Endodermal cell (in vitro differentiated cells): ENCODE measurements at regions not wholly inside any gene's neighbourhood (a gene's known extent, or its start where the extent isn't known, plus 50 kb on each side); places are given as distances from the start of the nearest gene placed in this dataset.

Experiments used
- DNase-seq: peaks from one replicate; pipeline ENCODE4 v3.0.0-alpha.2; 2017
- H3K27ac ChIP-seq: 2 replicates; pipeline ENCODE4 v1.5.1; 2013; ENCODE audit warnings: mild to moderate bottlenecking, low read depth, low read length, moderate library complexity
- H3K27me3 ChIP-seq: 2 replicates; pipeline ENCODE4 v1.6.1; 2013; ENCODE audit warnings: mild to moderate bottlenecking, low read length, moderate library complexity; ENCODE audit not compliant: insufficient read depth, control insufficient read depth, poor library complexity, severe bottlenecking
- H3K36me3 ChIP-seq: 2 replicates; pipeline ENCODE4 v1.7.0; 2013; ENCODE audit warnings: mild to moderate bottlenecking, low read length, moderate library complexity; ENCODE audit not compliant: control insufficient read depth, insufficient read depth
- H3K4me1 ChIP-seq: one replicate; pipeline ENCODE4 v1.7.0; 2013; ENCODE audit warnings: low read length; ENCODE audit not compliant: control insufficient read depth, insufficient read depth
- H3K4me3 ChIP-seq: 2 replicates; pipeline ENCODE4 v1.5.1; 2013; ENCODE audit warnings: mild to moderate bottlenecking, low read length, moderate library complexity
- H3K9ac ChIP-seq: 2 replicates; pipeline ENCODE4 v1.6.1; 2013; ENCODE audit warnings: mild to moderate bottlenecking, low read length, moderate library complexity; ENCODE audit not compliant: poor library complexity, severe bottlenecking; ENCODE audit errors: extremely low read depth
- H3K9me3 ChIP-seq: 2 replicates; pipeline ENCODE4 v1.6.1; 2013; ENCODE audit warnings: mild to moderate bottlenecking, low read length, moderate library complexity; ENCODE audit not compliant: control insufficient read depth
- H3K27ac Mint-ChIP-seq: 2 replicates; pipeline ENCODE4 v1.8.0; 2020; ENCODE audit warnings: mixed read lengths
- H3K27me3 Mint-ChIP-seq: 2 replicates; pipeline ENCODE4 v1.8.0; 2021; ENCODE audit warnings: mild to moderate bottlenecking, mixed read lengths; ENCODE audit not compliant: insufficient read depth
- H3K36me3 Mint-ChIP-seq: 2 replicates; pipeline ENCODE4 v1.8.0; 2020; ENCODE audit warnings: low read depth, mixed read lengths
- H3K4me1 Mint-ChIP-seq: 2 replicates; pipeline ENCODE4 v1.8.0; 2020; ENCODE audit warnings: mixed read lengths
- H3K4me3 Mint-ChIP-seq: 2 replicates; pipeline ENCODE4 v1.8.0; 2020; ENCODE audit warnings: mild to moderate bottlenecking, moderate library complexity, mixed read lengths
- H3K9me3 Mint-ChIP-seq: 2 replicates; pipeline ENCODE4 v1.8.0; 2020; ENCODE audit warnings: mild to moderate bottlenecking, mixed read lengths
- CTCF ChIP-seq: fragments of 200-600 bp; sonication (generic); conservative IDR thresholded peaks from 2 replicates; pipeline ENCODE4 v1.5.0; 2021; ENCODE audit warnings: antibody characterized with exemption, mild to moderate bottlenecking
- WGBS, 2 experiments: methylation state at CpG; one replicate each; pipeline versions ENCODE4 v1.1.5 to v1.1.7; 2013; ENCODE audit warnings: missing lambda C conversion rate in 2 of 2, mixed read lengths in 1 of 2; ENCODE audit not compliant: insufficient coverage in 1 of 2, insufficient read length in 1 of 2; 5-methylcytosine and 5-hydroxymethylcytosine counted together

DNA sequence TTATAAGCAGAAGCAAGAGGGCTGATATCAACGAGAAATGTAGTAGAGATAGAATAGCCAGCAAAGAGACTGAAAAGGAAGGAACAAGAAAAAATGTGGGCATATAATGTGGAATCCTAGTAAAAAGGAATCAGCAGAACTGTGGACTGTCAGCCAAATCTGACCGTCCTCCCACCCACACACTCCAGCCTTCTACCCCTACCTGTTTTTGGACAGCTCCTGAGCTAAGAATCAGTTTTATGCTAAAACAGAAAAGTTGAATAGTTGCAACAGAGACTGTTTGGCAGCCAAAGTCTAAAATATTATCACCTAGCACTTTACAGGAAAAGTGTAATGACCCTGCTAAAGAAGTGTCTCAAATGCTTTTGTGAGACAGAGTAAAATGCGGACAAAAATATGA, 533.3 kb upstream of the CXADR start:
- Mint-ChIP-seq H3K27me3 (no peaks in the 10 kb centered on the region), H3K9me3 (no peaks in the 10 kb centered on the region), H3K27ac (no peak overlapping the region), H3K4me3 (no peak overlapping the region), H3K4me1 (peaks cover 6% of the 10 kb centered on the region), H3K36me3 (no peaks in the 10 kb centered on the region)
- H3K9ac ChIP-seq: no peak overlapping the region
- no peak overlapping the region for H3K27ac ChIP-seq
- H3K9me3 ChIP-seq: no peaks in the 10 kb centered on the region
- no peak for TF ChIP-seq CTCF
- 92 to 100% methylated on average over 2 to 3 of the region's 3 CpGs for WGBS, 2 experiments
- no peak overlapping the region for H3K4me3 ChIP-seq
- no peaks in the 10 kb centered on the region for H3K36me3 ChIP-seq
- H3K27me3 ChIP-seq: no peaks in the 10 kb centered on the region
- peaks cover 4% of the 10 kb centered on the region for H3K4me1 ChIP-seq
- no peak for DNase-seq

DNA sequence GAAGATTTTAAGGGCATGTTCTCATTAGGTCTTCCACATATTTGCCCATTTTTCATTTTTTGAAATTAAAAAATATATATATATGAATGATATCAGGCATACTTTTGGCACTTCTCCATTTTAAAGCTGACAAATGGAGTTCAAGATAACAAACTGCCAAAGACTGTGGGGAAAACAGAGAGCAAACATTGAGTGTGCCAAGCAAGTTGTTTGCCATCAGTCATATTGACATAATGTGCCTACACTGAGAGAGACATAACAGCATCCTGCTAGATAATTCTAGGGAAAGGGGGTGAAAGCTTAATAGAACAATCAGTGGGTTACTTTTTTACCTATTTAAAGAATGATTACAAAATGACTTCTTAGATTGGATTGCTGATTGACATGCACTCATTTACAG, 529.4 kb upstream of the CXADR start:
- H3K27me3 ChIP-seq: no peaks in the 10 kb centered on the region
- H3K27ac ChIP-seq: no peak overlapping the region
- no peaks in the 10 kb centered on the region for H3K4me1 Mint-ChIP-seq
- no peak overlapping the region for H3K9ac ChIP-seq
- no peak for TF ChIP-seq CTCF
- no peaks in the 10 kb centered on the region for H3K4me1 ChIP-seq
- H3K4me3 ChIP-seq: no peak overlapping the region
- H3K9me3 Mint-ChIP-seq: no peaks in the 10 kb centered on the region
- DNase-seq: no peak
- H3K27ac Mint-ChIP-seq: no peak overlapping the region
- no peak overlapping the region for H3K4me3 Mint-ChIP-seq
- no peaks in the 10 kb centered on the region for H3K36me3 ChIP-seq
- no peaks in the 10 kb centered on the region for H3K27me3 Mint-ChIP-seq
- H3K36me3 Mint-ChIP-seq: no peaks in the 10 kb centered on the region
- no peaks in the 10 kb centered on the region for H3K9me3 ChIP-seq

DNA sequence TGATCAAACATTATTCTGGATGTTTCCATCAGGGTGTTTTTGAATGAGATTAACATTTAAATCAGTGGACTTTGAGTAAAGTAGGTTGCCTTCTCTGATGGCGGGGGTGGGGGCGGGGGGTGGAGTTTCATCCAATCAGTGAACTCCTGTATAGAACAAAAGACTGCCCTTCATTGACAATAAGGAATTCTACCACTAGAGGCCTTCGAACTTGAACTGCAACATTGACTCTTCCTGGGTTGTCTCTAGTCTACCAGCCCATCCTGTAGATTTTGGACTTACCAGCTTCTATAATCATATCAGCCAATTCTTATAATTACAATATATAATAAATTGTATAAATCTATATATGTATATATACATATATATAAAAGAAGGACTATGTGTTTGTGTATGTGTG, 520.4 kb upstream of the CXADR start:
- Mint-ChIP-seq H3K36me3 (no peaks in the 10 kb centered on the region), H3K27me3 (no peaks in the 10 kb centered on the region), H3K27ac (no peak overlapping the region), H3K4me1 (no peaks in the 10 kb centered on the region), H3K9me3 (no peaks in the 10 kb centered on the region), H3K4me3 (no peak overlapping the region)
- H3K9me3 ChIP-seq: no peaks in the 10 kb centered on the region
- H3K4me3 ChIP-seq: no peak overlapping the region
- H3K27ac ChIP-seq: no peak overlapping the region
- DNase-seq: peak; percentile 49
- 83 to 87% methylated on average over 1 to 3 of the region's 3 CpGs for WGBS, 2 experiments
- H3K36me3 ChIP-seq: no peaks in the 10 kb centered on the region
- peak; percentile 52 for TF ChIP-seq CTCF
- H3K4me1 ChIP-seq: no peaks in the 10 kb centered on the region
- no peaks in the 10 kb centered on the region for H3K27me3 ChIP-seq
- no peak overlapping the region for H3K9ac ChIP-seq
